Neural cell (in vitro differentiated cells): ENCODE measurements at regions not wholly inside any gene's neighbourhood (a gene's known extent, or its start where the extent isn't known, plus 50 kb on each side); places are given as distances from the start of the nearest gene placed in this dataset.

ENCODE experiments used
- CTCF ChIP-seq: fragments of 450-650 bp; IDR thresholded peaks from 2 replicates; pipeline ENCODE4 v1.5.1; 2014; ENCODE audit warnings: antibody characterized with exemption, mild to moderate bottlenecking, moderate library complexity; ENCODE audit not compliant: poor library complexity, severe bottlenecking
- EZH2 ChIP-seq: fragments of 200-600, 300-800 bp; shearing (Covaris generic), sonication (generic); IDR thresholded peaks from 2 replicates; pipeline ENCODE4 v1.6.1; 2014; ENCODE audit warnings: antibody characterized with exemption, low read length, borderline replicate concordance, mild to moderate bottlenecking; ENCODE audit not compliant: insufficient read depth, poor library complexity, severe bottlenecking
- POLR2AphosphoS5 ChIP-seq: IDR thresholded peaks from 2 replicates; pipeline ENCODE4 v1.6.1; 2012

GRCh38 chr20:51158226-51158625 is 135.3 kb upstream of the KCNG1 start:
- TF ChIP-seq CTCF: no peak
- no peak for TF ChIP-seq EZH2
- no peak for TF ChIP-seq POLR2AphosphoS5
